ENCODE measurements at regions not wholly inside any gene's neighbourhood (a gene's known extent, or its start where the extent isn't known, plus 50 kb on each side); places are given as distances from the start of the nearest gene placed in this dataset.

DNA sequence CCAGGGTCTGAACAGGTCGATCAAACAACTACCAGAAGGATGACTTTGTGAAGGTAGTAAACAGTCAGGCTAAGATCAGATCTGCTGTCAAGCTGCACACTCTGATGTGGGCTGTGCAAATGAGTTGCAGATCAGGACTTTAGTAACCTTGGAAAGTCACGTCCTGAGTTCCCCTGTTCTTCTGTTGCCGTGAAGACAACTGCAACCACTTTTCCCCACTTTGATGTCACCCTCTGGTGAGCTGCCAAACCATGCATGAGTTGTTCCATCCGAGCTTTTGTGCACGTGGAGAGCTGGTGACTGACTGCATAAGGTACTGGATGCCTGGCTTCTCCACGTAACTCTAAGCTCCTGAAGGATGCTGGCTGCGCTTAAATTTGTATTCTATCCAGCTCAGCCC lies 111.0 kb downstream of the CD83 start:
- WGBS = 90% methylated on average over 6 of the region's 7 CpGs
- no peak overlapping the region for H2BK5ac ChIP-seq (ENCODE audit: low read depth, low read length, poor library complexity, severe bottlenecking)
- H2AK5ac ChIP-seq (ENCODE audit: low read length, severe bottlenecking) = no peak overlapping the region
- no peaks in the 10 kb centered on the region for H3K36me3 ChIP-seq (ENCODE audit: control insufficient read depth in 1 of 2, insufficient read depth in 2 of 2, low read depth in 1 of 2, low read length in 2 of 2)
- H3K4me3 ChIP-seq (ENCODE audit: insufficient read depth in 1 of 2, low read depth in 1 of 2, low read length in 2 of 2) = no peak overlapping the region
- H2BK15ac ChIP-seq (ENCODE audit: low read depth, poor library complexity, severe bottlenecking) = no peak overlapping the region
- no peak overlapping the region for H2AFZ ChIP-seq (ENCODE audit: low read depth, low read length)
- no peak overlapping the region for H3K23ac ChIP-seq (ENCODE audit: low read length in 2 of 2)
- peaks cover 1% of the 10 kb centered on the region for H3K4me1 ChIP-seq (ENCODE audit: control insufficient read depth, insufficient read depth, low read depth, low read length)
- H3K14ac ChIP-seq (ENCODE audit: low read length in 2 of 2) = no peak overlapping the region
- H3K4ac ChIP-seq (ENCODE audit: low read depth in 1 of 2, low read length in 2 of 2) = no peak overlapping the region
- no peak overlapping the region for H3K4me2 ChIP-seq (ENCODE audit: low read length, poor library complexity, severe bottlenecking)
- H4K8ac ChIP-seq (ENCODE audit: low read length) = no peak overlapping the region
- H3K18ac ChIP-seq (ENCODE audit: low read depth in 1 of 2, low read length in 2 of 2) = no peak overlapping the region
- H3K9me3 ChIP-seq (ENCODE audit: control insufficient read depth, low read length) = no peaks in the 10 kb centered on the region
- no peak overlapping the region for H2BK12ac ChIP-seq (ENCODE audit: low read length in 2 of 2)
- H4K91ac ChIP-seq (ENCODE audit: low read length) = no peak overlapping the region
- no peak overlapping the region for H3K27ac ChIP-seq (ENCODE audit: low read length, poor library complexity, severe bottlenecking)
- H3K79me1 ChIP-seq (replicated peaks; ENCODE audit: low read length, poor library complexity, severe bottlenecking) = no peaks in the 10 kb centered on the region
- H3K27me3 ChIP-seq (ENCODE audit: control insufficient read depth in 1 of 2, insufficient read depth in 1 of 2, low read length in 2 of 2) = peaks cover 0 to 9% of the 10 kb centered on the region in 2 experiments
- no peak overlapping the region for H2BK120ac ChIP-seq (ENCODE audit: low read depth, low read length)
- no peak for DNase-seq
- no peak overlapping the region for H3K9ac ChIP-seq (ENCODE audit: low read length)

DNA sequence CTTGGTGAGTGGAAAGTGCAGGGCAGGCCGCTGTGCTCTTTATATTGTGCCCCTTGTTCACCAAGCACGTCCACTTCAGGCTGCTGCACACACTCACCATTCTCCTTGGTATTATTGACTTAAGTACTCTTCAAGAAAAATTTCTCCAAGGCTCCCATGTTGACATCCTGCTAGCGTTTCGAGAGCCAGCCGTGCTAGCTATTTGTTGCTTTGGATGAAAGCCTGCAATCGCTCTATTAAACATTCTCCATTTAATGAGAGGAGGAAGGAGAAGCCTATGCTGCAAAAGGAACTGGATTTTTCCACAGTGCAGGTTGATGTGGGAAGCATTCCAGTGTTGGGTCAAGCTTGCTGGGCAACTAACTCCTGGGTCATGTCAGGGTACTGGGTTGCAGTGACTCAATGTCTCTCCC lies 113.5 kb downstream of the CD83 start:
- H3K4me1 ChIP-seq (ENCODE audit: control insufficient read depth, insufficient read depth, low read depth, low read length) = peaks cover 1% of the 10 kb centered on the region
- no peak overlapping the region for H3K4ac ChIP-seq (ENCODE audit: low read depth in 1 of 2, low read length in 2 of 2)
- DNase-seq = no peak
- no peak overlapping the region for H2AK5ac ChIP-seq (ENCODE audit: low read length, severe bottlenecking)
- H3K27me3 ChIP-seq (ENCODE audit: control insufficient read depth in 1 of 2, insufficient read depth in 1 of 2, low read length in 2 of 2) = peaks cover 0 to 9% of the 10 kb centered on the region in 2 experiments
- H3K4me2 ChIP-seq (ENCODE audit: low read length, poor library complexity, severe bottlenecking) = no peak overlapping the region
- no peaks in the 10 kb centered on the region for H3K79me1 ChIP-seq (replicated peaks; ENCODE audit: low read length, poor library complexity, severe bottlenecking)
- H2AFZ ChIP-seq (ENCODE audit: low read depth, low read length) = no peak overlapping the region
- H2BK5ac ChIP-seq (ENCODE audit: low read depth, low read length, poor library complexity, severe bottlenecking) = no peak overlapping the region
- 82% methylated on average over 3 of the region's 6 CpGs for WGBS
- no peak overlapping the region for H4K8ac ChIP-seq (ENCODE audit: low read length)
- no peak overlapping the region for H2BK120ac ChIP-seq (ENCODE audit: low read depth, low read length)
- no peak overlapping the region for H3K18ac ChIP-seq (ENCODE audit: low read depth in 1 of 2, low read length in 2 of 2)
- H3K14ac ChIP-seq (ENCODE audit: low read length in 2 of 2) = no peak overlapping the region
- no peak overlapping the region for H3K4me3 ChIP-seq (ENCODE audit: insufficient read depth in 1 of 2, low read depth in 1 of 2, low read length in 2 of 2)
- H3K9ac ChIP-seq (ENCODE audit: low read length) = no peak overlapping the region
- H3K27ac ChIP-seq (ENCODE audit: low read length, poor library complexity, severe bottlenecking) = no peak overlapping the region
- H2BK15ac ChIP-seq (ENCODE audit: low read depth, poor library complexity, severe bottlenecking) = no peak overlapping the region
- no peak overlapping the region for H3K23ac ChIP-seq (ENCODE audit: low read length in 2 of 2)
- H3K36me3 ChIP-seq (ENCODE audit: control insufficient read depth in 1 of 2, insufficient read depth in 2 of 2, low read depth in 1 of 2, low read length in 2 of 2) = no peaks in the 10 kb centered on the region
- no peaks in the 10 kb centered on the region for H3K9me3 ChIP-seq (ENCODE audit: control insufficient read depth, low read length)
- H4K91ac ChIP-seq (ENCODE audit: low read length) = no peak overlapping the region
- H2BK12ac ChIP-seq (ENCODE audit: low read length in 2 of 2) = no peak overlapping the region

DNA sequence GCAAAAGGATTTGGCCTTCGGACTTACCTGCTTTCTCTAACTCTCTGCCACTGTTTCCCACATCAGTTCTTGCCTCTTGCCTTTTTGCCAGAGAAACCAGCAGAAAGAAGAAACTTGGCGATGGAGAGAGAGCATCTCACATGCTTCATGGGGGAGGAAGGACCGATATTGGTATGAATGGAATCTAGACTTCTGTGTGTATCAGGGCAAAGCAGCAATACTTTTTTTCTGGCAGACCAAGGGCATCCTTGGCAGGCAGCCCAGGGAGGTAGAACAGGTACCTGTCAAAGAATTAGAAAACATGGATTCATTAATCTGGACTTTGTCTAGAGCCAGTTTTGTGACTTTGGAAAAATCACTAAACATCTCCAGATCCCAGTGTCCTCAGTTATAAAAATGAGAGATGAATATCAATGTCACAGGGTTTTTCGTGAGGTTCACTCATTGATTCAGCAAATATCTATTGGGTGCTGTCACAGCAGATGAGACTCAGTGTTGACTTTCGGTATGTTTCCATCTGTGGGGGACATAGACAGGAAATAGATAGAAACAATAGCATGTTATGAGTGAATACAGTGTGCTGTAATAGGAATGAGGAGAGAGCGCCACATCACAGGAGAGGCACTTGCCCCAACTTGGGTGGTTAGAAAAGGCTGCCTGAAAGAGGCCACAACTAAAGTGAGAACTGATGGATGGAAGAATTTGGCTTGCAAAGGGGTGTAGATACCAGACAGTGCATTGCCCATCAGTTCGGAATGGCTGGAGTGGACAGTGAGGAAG lies 114.1 kb downstream of the CD83 start:
- no peak overlapping the region for H3K23ac ChIP-seq (ENCODE audit: low read length in 2 of 2)
- no peak overlapping the region for H2AFZ ChIP-seq (ENCODE audit: low read depth, low read length)
- H2BK120ac ChIP-seq (ENCODE audit: low read depth, low read length) = no peak overlapping the region
- DNase-seq = no peak
- H3K27ac ChIP-seq (ENCODE audit: low read length, poor library complexity, severe bottlenecking) = no peak overlapping the region
- WGBS = 88% methylated on average over 7 of the region's 7 CpGs
- H2BK5ac ChIP-seq (ENCODE audit: low read depth, low read length, poor library complexity, severe bottlenecking) = no peak overlapping the region
- H3K9ac ChIP-seq (ENCODE audit: low read length) = no peak overlapping the region
- no peaks in the 10 kb centered on the region for H3K36me3 ChIP-seq (ENCODE audit: control insufficient read depth in 1 of 2, insufficient read depth in 2 of 2, low read depth in 1 of 2, low read length in 2 of 2)
- H4K8ac ChIP-seq (ENCODE audit: low read length) = no peak overlapping the region
- no peak overlapping the region for H3K4me3 ChIP-seq (ENCODE audit: insufficient read depth in 1 of 2, low read depth in 1 of 2, low read length in 2 of 2)
- no peak overlapping the region for H2AK5ac ChIP-seq (ENCODE audit: low read length, severe bottlenecking)
- no peak overlapping the region for H3K14ac ChIP-seq (ENCODE audit: low read length in 2 of 2)
- H2BK15ac ChIP-seq (ENCODE audit: low read depth, poor library complexity, severe bottlenecking) = no peak overlapping the region
- peaks cover 0 to 14% of the 10 kb centered on the region in 2 experiments for H3K27me3 ChIP-seq (ENCODE audit: control insufficient read depth in 1 of 2, insufficient read depth in 1 of 2, low read length in 2 of 2)
- no peaks in the 10 kb centered on the region for H3K79me1 ChIP-seq (replicated peaks; ENCODE audit: low read length, poor library complexity, severe bottlenecking)
- H3K18ac ChIP-seq (ENCODE audit: low read depth in 1 of 2, low read length in 2 of 2) = no peak overlapping the region
- H4K91ac ChIP-seq (ENCODE audit: low read length) = no peak overlapping the region
- H2BK12ac ChIP-seq (ENCODE audit: low read length in 2 of 2) = no peak overlapping the region
- H3K4ac ChIP-seq (ENCODE audit: low read depth in 1 of 2, low read length in 2 of 2) = no peak overlapping the region
- H3K4me2 ChIP-seq (ENCODE audit: low read length, poor library complexity, severe bottlenecking) = no peak overlapping the region
- no peaks in the 10 kb centered on the region for H3K9me3 ChIP-seq (ENCODE audit: control insufficient read depth, low read length)
- H3K4me1 ChIP-seq (ENCODE audit: control insufficient read depth, insufficient read depth, low read depth, low read length) = peaks cover 1% of the 10 kb centered on the region

DNA sequence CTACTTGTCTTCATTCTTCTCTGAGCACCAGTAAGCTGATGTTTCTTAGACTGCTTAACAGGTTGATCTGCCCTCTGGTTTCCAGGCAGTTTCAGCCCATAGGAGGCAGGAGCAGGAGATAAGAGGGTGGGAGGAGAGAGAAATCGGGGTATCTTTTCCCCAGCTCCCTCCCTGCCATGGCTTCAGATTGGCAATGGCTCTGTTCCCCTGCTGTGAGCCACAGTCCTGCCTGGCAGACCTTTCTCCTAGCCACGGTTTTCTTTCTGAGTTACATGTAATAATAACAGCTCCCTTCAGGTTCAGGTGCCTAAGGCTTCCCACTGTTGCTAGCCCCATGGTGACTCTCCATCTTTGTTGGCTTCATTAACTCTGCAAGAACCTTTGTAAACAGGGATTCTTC lies 115.3 kb downstream of the CD83 start:
- Histone ChIP-seq H3K27ac (ENCODE audit: low read length, poor library complexity, severe bottlenecking) (no peak overlapping the region), H3K4me2 (ENCODE audit: low read length, poor library complexity, severe bottlenecking) (no peak overlapping the region), H3K4me3 (ENCODE audit: insufficient read depth in 1 of 2, low read depth in 1 of 2, low read length in 2 of 2) (no peak overlapping the region), H3K4ac (ENCODE audit: low read depth in 1 of 2, low read length in 2 of 2) (no peak overlapping the region), H3K36me3 (ENCODE audit: control insufficient read depth in 1 of 2, insufficient read depth in 2 of 2, low read depth in 1 of 2, low read length in 2 of 2) (no peaks in the 10 kb centered on the region), H2BK5ac (ENCODE audit: low read depth, low read length, poor library complexity, severe bottlenecking) (no peak overlapping the region), H2AFZ (ENCODE audit: low read depth, low read length) (no peak overlapping the region), H3K18ac (ENCODE audit: low read depth in 1 of 2, low read length in 2 of 2) (no peak overlapping the region), H2BK120ac (ENCODE audit: low read depth, low read length) (no peak overlapping the region), H2AK5ac (ENCODE audit: low read length, severe bottlenecking) (no peak overlapping the region), H3K23ac (ENCODE audit: low read length in 2 of 2) (no peak overlapping the region), H2BK15ac (ENCODE audit: low read depth, poor library complexity, severe bottlenecking) (no peak overlapping the region), H4K91ac (ENCODE audit: low read length) (no peak overlapping the region), H3K4me1 (ENCODE audit: control insufficient read depth, insufficient read depth, low read depth, low read length) (peaks cover 1% of the 10 kb centered on the region), H3K79me1 (replicated peaks; ENCODE audit: low read length, poor library complexity, severe bottlenecking) (no peaks in the 10 kb centered on the region), H4K8ac (ENCODE audit: low read length) (no peak overlapping the region), H3K9me3 (ENCODE audit: control insufficient read depth, low read length) (no peaks in the 10 kb centered on the region), H3K9ac (ENCODE audit: low read length) (no peak overlapping the region), H3K14ac (ENCODE audit: low read length in 2 of 2) (peak overlapping the region in 1 of 2 experiments; percentile 1), H3K27me3 (ENCODE audit: control insufficient read depth in 1 of 2, insufficient read depth in 1 of 2, low read length in 2 of 2) (peaks cover 0 to 14% of the 10 kb centered on the region in 2 experiments), H2BK12ac (ENCODE audit: low read length in 2 of 2) (no peak overlapping the region)
- DNase-seq = no peak
- WGBS = 85% methylated on average over 2 of the region's 2 CpGs

Measured in mesenchymal stem cell (in vitro differentiated cells and primary cell).